Activated CD8-positive, alpha-beta memory T cell treated with anti-CD3 and anti-CD28 coated beads for 1 hour (primary cell): ENCODE measurements at regions not wholly inside any gene's neighbourhood (a gene's known extent, or its start where the extent isn't known, plus 50 kb on each side); places are given as distances from the start of the nearest gene placed in this dataset.
A peak's percentile ranks its signal among the peaks of the same experiment; 100 is the strongest.

ENCODE experiments used
- DNase-seq, 2 donors: peaks; one replicate each; pipeline ENCODE4 v3.0.0-alpha.2; 2020; ENCODE audit warnings: low read depth in 1 of 2; ENCODE audit errors: extremely low read depth in 1 of 2

- DNase-seq, result no peak
These were observed 131.4 kb upstream of the UBASH3B start for GRCh38 chr11:122523846-122524805.

- no peak for DNase-seq
These were observed 133.9 kb upstream of the UBASH3B start for GRCh38 chr11:122521626-122522025.

- DNase-seq, result no peak
These were observed 137.8 kb upstream of the UBASH3B start for GRCh38 chr11:122517403-122518379.

DNA sequence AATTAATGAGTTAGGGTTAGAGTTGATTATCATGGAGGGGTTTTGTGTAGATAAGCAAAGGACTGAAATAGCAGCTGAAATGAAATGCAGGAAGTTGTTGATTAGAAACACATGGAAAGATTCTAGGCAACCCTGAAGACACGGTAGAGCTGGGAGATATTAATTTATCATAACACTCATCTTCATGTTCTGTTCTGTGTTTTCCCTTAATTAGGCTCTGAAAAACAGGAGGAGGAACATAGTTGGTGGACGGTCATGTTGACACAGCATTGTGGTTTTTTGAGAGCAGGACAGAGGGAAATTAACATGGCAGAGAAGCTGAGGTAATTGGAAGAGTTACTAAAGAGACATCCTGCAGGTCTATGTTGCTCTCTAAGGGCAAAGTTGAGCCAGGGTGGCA lies 138.8 kb upstream of the UBASH3B start:
- no peak for DNase-seq

GRCh38 chr11:122513997-122514396 lies 141.5 kb upstream of the UBASH3B start:
- DNase-seq, result no peak

GRCh38 chr11:122513328-122513727 lies 142.2 kb upstream of the UBASH3B start:
- DNase-seq, result no peak

DNA sequence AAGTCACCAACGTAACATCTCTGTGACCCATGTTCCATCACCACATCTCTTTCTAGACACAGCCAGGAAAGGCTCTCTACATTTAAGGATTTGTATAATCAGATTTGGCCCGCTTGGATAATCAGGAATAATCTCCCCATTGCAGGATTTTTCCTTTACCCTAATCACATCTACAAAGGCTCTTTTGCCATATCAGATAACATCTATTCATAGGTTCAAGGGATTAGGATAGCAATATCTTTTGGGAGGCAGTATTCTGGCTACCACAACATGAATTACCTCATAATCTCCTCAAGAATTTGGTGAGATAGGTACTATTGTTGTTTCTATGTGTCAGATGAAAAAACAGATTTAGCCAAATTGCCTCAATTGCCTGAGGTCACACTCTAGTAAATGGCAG lies 142.8 kb upstream of the UBASH3B start:
- DNase-seq, result no peak

DNA sequence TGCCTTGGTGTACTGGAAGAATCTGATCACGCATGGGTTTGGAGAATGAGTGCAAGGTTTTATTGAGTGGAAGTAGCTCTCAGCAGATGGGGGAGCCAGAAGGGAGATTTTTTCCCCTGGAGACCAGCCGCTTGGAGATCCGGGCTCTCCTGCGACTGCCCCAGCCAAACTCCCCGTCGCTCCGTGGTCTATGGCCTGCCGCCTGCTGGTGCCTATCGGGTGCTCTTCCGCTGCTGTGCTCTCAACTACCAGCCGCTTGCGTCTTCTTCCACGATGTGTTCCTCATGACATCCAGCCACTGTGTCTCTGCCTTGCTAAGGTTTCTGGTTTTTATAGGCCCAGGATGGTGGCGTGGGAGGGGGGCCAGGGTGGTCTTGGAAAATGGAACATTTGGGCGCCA lies 145.6 kb upstream of the UBASH3B start:
- no peak for DNase-seq

GRCh38 chr11:122509091-122509490 lies 146.4 kb upstream of the UBASH3B start:
- DNase-seq, result no peak

GRCh38 chr11:122505304-122506006 lies 150.1 kb upstream of the UBASH3B start:
- DNase-seq, result peak in 1 of 2 donors; percentile 20

DNA sequence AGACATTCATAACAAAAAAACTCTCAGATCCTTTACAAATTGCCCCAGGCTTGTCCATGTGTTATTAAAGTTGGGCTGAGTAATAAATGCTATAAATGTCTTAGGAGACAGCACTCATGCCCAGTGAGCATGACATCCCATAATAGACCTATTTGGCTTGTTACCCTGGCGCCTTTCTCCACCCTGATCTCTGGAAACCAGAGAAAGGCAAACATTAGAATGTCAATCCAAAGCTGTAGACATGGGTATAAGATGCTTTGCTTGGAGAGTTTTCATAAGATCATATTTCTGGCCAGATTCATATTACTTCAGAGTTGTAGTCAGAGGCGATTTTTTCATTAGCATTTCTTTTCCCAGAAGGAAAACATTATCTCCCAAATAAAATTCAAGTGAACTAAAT lies 161.3 kb upstream of the UBASH3B start:
- DNase-seq, result no peak

- no peak for DNase-seq
These were observed 164.0 kb upstream of the UBASH3B start for GRCh38 chr11:122491509-122491908.

GRCh38 chr11:122488892-122489706 lies 166.4 kb upstream of the UBASH3B start:
- no peak for DNase-seq

DNA sequence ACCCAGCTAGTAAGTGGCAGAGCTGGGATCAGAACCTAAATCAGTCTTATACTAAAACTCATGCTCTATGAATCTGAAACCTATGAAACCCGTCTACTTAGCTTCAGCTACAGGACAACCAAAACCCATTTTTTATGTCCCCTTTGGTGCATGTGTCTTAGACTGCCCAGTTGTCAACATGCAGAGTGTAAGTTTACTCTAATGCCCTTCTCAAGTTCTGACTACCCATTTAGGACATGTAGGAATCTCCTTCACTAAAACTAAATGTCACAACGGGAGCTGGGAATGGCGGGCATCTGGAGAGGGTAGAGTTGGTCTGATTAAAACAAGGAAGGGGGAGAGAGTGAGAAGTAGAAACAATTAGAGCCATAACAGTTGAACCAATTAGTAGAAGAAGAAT lies 167.9 kb upstream of the UBASH3B start:
- no peak for DNase-seq

DNA sequence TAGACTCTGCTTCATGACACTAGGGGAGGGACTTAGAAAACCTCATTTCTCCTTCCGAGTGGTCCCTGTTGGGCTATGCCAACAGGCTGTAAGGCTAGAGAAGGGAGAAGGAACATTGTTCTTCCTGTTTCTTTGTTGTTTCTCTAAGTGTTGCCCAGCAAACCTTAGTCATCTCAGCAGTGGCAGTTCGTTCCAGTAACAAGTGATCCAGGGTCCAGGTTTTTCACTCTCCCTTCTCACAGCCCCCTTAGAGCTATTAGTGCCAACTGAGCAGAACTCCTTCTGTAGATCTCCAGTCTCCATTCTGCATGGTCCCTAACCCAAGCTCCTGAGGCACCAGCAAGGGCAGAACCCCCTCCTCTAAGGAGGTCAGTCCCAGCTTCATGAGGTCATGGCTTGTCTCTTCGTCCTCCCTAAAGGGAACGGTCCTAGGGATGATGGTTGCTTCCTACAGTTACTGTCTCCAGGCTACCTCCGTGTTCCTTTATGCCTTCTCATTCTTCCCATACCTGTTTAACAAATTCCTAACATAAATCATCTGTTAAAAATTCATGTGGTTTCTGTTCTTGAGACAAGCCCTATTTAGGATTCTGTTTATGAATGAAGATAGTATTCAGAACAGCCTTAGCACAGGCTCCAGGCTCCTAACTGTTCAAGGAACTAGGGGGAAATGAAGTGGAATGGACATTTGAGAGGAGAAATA lies 168.6 kb upstream of the UBASH3B start:
- no peak for DNase-seq

- no peak for DNase-seq
These were observed 176.5 kb upstream of the UBASH3B start for GRCh38 chr11:122478986-122479385.

- DNase-seq, result no peak
These were observed 186.6 kb upstream of the UBASH3B start for GRCh38 chr11:122468965-122469364.

DNA sequence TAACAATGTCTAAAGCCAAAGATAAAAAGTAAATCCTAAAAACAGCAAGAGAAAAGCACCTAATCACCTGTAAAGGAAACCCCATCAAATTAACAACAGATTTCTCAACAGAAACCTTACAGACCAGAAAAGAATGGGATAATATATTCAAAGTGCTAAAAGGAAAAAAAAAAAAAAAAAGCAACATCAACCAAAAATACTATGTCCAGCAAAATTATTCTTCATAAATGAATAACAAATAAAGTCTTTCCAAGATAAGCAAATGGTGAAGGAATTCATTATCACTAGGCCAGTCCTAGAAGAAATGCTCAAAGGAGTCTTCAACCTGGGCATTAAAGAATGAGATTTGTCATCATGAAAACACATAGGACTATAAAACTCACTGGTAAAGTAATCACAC lies 192.0 kb upstream of the UBASH3B start:
- DNase-seq, result no peak

GRCh38 chr11:122459064-122459463 lies 196.5 kb upstream of the UBASH3B start:
- no peak for DNase-seq
